ENCODE measurements at regions not wholly inside any gene's neighbourhood (a gene's known extent, or its start where the extent isn't known, plus 50 kb on each side); places are given as distances from the start of the nearest gene placed in this dataset.
A peak's percentile ranks its signal among the peaks of the same experiment; 100 is the strongest.

DNA sequence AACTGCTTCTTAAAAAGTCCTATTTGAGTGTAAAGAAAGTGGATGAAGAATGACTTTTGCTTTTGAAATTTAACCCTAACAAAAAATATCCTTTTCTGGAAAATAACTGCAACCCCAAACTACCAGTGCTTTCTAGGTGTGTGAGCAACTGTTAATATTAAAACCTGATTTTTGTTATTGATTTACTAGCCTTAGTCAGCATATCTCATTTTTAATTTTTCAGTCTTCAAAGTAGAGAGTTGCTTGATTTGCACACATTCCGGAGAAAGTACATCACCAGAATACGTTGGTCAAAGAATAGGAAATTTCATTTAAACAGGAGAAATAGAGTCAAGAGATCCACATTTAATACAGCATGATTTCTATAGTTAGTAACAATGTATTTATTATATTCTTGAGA lies 141.8 kb upstream of the ADAMTS5 start:
- DNase-seq (ENCODE audit: low read depth in 4 of 4, low spot score in 3 of 4), result no peak

DNA sequence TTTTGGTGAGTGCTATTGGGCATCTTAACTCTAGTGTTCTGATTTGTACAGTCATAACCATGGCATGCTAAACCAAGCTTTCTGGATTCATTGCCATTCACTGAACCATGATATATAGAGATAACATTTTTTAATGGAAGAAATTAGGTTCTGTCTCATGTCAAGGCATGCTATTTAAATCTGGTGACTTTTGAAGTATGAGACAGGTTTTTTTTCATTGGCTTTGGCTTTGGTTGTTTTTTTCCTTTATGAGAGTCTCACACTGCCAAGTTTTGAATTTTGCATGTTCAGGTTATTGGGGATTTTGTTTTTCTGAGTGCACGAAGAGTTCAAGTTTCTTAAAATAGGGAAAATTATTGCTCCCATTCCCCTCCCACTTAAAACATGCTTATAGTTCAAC lies 141.3 kb upstream of the ADAMTS5 start:
- no peak for DNase-seq (ENCODE audit: low read depth in 4 of 4, low spot score in 3 of 4)

DNA sequence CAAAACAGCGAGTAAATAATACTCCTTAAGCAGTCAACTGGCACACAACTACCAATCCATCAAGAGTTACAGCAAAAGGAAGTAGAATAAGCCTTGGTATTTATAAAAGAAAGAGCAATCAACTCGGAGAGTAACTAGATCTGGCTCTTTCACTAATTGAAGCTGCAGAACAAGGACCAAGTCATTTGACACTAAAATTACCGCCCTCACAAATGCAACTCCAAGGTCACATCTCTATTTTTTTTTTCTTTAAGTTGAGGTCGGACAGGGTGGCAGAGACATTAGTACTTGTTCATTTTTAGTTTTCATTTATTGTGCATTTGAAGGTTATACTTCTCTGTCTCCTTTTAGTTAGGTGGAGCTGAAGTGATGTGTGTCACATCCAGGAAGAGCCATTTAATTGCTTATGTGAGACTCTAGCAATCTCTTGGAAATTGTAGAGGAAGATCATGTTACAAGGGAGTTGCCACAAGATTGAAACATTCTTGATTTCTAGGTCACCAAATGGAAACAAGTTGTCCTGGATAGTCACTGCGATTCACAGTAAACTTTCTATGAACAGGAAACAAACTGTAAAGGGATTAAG lies 138.1 kb upstream of the ADAMTS5 start:
- peak in 3 of 4 donors; percentile 24 to 60 (median 28) for DNase-seq (ENCODE audit: low read depth in 4 of 4, low spot score in 3 of 4)

DNA sequence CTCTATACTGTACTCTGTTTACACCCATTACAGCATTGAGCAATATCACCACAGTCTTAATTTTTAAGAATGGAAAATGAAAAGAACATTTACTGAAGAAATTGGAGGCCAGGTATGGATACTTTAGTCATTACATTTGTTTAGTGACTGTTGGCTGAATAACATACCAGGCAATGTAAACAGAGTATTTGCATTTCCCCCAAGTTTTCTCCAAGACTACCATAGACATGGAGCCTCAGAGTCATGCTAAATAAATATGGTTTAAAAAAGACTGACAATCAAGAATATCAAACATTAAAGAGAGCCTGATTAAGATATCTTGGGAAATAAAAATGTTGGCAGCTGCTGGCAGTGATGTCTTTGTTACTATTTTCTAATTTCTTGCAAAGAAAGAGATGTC lies 136.9 kb upstream of the ADAMTS5 start:
- DNase-seq (ENCODE audit: low read depth in 4 of 4, low spot score in 3 of 4), result no peak

DNA sequence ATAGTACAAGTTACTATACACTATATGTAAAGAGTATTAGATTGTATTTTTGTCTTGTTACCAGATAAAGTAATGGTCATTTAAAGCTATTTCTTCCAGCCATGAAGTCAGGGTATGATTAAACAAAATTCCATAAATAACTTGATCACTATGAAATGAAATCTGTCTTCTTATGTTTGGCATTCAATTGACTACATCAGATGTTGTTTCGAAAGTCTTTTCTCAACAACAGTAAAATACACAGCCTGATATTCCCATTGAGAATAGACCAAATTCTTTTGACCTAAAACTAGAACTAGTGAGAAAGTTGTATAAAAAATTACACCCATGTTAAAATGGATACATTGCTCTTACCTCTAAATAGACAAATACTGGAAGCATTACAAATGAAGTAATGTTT lies 134.6 kb upstream of the ADAMTS5 start:
- DNase-seq (ENCODE audit: low read depth in 4 of 4, low spot score in 3 of 4), result no peak

DNA sequence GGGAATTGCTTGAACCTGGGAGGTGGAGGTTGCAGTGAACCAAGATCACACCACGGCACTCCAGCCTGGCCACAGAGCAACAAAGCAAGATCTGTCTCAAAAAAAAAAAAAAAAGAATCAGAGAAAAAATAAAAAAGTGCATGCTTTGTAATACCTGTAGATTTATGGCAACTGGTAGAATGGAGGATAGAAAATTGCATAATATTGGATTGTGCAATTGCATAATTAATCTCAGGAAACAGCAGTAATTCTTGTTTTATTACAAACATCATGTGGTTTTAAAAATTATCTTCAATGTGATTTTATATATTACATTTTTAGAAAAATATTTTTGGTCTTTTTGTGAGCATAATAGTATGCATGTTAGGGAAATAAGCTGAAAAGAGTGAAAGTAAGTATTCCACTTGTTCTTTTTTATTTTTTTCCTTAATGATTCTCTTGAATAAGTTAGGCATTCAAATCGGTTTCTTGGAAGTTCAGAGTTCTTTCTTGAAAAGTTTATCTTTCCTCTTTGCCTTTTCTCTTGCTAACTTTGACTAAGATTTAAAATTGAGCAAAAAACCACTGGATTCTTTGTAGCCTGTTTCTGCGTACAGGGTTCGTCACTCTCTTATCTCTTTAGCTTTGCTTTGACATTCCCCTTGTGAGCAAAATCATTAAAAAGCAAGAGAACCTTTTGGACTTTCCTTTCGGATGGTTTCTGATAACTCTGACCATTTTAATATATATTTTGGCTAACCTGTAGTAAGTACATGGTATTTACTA lies 127.5 kb upstream of the ADAMTS5 start:
- no peak for DNase-seq (ENCODE audit: low read depth in 4 of 4, low spot score in 3 of 4)

DNA sequence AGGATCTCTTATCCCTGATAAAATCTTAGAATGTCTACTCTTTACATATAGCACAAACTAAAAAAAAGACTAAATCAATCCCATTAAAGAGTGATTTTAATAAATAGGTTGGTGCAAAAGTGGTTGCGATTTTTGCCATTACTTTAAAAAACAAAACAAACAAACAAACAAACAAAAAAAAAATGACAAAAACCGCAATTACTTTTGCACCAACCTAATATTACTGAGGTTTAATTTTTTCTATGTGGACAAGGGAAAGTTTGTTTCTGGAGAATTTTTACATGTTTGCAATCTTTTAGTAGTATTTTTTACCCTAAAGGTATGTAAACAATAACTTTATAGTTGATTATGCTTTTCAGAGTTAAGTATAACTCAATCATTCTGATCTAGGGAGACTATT lies 119.7 kb upstream of the ADAMTS5 start:
- DNase-seq (ENCODE audit: low read depth in 4 of 4, low spot score in 3 of 4), result no peak

DNA sequence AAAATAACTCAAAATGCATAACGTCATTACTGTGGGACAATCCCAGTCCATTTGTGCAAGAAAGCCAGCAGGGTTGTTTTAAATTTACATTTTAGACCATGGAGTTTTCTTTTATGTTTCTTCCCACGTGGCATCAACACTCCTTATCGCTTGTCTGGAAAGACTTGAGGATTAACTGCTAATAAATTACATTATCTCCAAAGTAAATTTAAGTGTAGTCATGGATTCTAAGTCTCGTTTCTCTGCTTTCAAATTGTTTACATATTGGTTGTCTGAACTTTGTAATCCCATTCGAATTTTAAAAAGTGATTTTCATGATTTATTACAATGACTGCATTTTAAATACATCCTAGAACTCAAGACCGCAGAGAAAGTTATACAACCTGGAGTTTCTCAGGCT lies 119.3 kb upstream of the ADAMTS5 start:
- DNase-seq (ENCODE audit: low read depth in 4 of 4, low spot score in 3 of 4), result no peak

DNA sequence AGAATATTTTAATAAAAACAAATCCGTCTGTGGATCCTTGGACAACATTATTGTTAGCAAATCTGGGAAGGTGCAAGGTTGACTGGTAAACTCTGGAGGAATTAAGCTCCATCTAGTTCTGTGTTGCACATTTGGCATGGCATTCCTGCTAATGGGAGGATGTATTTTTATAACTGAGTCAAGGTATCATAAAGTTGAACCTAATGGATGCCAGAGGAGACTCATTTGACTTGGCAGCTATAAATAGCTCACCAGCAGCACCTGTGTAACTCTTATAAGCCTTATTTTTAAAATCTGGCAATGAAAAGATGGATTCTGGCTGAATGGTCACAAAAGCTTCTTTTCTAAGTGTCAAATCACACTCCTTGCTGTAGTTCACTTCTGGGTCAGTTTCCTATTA lies 118.5 kb upstream of the ADAMTS5 start:
- no peak for DNase-seq (ENCODE audit: low read depth in 4 of 4, low spot score in 3 of 4)

DNA sequence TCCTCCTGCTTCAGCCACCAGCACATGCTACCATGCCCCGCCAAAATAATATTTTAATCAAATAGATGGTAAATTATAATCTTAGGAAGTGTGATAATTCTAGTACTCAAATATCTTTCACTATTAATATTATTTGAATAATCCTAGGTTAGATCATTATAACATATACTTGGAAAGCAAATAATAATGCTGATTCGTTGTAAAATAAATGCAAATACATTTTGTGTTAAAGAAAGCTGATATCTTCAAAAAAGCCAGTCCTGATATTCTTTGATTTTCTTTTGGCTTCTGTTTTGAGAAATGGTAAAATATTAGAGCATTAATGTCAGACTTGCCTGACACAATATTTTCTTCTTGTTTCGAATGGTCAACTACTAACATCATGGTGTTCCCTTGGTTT lies 116.3 kb upstream of the ADAMTS5 start:
- no peak for DNase-seq (ENCODE audit: low read depth in 4 of 4, low spot score in 3 of 4)

DNA sequence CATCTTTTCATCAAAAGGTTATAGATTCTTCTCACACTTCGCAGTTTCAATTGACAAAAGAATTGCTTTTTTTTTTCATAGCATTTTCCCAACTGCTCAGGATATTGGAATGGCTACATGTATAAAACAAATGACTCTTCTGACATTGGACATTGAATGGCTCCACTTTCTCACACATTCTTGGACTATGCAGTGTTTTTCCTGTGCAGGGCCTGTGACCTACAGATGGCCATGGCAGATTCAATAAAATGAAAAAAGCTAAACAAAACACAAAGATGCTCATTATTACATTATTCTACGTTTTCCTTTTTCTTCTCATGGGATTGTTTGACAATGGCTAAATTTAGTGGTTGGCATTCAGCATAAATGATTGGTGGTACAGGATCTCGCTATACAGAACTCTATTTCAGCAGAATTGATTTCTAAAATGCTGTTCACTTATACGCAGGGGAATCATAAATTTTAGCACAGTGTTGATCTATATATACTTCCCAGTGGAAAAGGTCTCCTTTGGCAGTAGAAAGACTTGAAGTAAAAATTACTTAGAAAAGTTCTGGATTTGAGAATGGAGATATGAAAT lies 115.6 kb upstream of the ADAMTS5 start:
- DNase-seq (ENCODE audit: low read depth in 4 of 4, low spot score in 3 of 4), result no peak

DNA sequence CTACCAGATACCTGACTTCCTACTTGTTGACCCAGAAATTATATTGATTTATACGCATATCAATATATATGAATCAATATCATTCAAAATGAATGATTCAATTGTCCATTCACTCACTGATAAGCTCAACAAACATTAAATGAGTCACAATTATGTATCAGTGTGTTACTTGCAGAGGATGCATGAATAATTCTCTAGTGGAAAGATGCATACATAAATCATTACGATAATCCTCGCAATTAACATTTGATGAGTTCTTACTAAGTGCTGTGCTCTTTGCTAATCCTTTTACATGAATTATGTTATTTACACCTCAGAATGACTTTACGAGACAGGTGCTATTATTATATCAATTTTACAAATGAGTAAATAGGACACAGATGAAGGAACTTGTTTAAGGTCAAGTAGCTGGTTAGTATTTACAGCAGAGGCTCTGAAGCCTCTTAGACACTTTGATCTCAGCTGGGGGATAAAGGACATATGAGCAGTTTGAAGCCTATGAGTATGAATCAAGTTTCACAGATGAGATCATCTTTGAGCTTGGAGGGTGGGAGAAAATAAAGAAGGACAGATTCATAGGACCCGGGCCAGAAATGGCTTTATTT lies 112.8 kb upstream of the ADAMTS5 start:
- no peak for DNase-seq (ENCODE audit: low read depth in 4 of 4, low spot score in 3 of 4)

DNA sequence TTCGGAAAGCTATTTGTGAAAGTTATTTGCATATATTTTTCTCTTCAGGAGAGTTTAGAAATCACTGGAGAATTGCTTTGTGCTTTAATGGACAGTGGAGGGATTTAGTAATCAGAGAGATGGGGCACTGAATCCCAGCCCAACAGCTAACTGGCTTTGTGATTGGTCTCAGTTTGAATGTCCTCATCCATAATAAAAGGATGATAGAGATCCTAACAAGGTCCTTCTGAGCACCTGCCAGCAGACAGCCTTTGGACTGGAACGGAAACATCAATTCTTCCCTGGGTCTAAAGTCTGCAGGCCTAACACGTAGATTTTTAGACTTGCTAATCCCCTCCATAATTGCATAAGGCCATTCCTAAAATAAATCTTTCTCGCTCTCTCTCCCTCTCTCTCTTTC lies 112.0 kb upstream of the ADAMTS5 start:
- DNase-seq (ENCODE audit: low read depth in 4 of 4, low spot score in 3 of 4), result no peak

DNA sequence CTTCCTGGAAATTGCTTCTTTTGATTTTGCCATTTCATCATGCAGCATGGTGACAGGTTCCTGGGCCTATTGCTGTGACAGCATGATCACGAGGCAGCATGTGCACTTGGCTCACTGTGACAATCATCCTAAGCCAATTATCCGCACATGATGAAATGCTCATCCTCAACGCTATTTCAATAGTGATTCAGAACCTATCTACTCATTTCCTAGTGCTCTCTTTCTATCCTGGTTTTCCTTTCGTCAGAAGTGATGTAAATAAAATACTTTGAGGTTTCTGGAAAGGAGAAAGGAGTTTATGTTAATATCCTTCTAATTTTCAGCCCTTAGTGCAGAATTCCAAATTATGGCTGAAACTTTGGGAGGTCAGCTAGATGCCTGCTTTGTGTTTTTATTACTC lies 110.6 kb upstream of the ADAMTS5 start:
- DNase-seq (ENCODE audit: low read depth in 4 of 4, low spot score in 3 of 4), result no peak

DNA sequence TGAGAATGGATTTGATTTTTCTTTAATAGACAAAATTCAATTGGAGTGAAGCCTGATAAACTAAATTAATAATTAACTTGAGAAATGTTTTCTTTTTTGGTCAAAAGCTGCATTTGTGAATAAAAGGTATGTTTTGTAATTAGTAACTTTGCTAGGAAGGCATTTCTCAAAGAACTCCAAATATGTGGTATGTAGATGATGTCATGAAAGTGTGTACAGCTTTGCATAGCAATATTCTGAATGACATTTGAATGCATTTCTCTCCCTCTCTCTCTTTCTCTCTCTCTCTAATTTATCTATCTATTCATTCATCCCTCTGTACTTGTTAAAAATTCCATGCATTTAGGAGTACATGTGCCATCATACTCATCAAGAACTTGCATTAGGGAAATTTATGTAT lies 109.1 kb upstream of the ADAMTS5 start:
- DNase-seq (ENCODE audit: low read depth in 4 of 4, low spot score in 3 of 4), result no peak

DNA sequence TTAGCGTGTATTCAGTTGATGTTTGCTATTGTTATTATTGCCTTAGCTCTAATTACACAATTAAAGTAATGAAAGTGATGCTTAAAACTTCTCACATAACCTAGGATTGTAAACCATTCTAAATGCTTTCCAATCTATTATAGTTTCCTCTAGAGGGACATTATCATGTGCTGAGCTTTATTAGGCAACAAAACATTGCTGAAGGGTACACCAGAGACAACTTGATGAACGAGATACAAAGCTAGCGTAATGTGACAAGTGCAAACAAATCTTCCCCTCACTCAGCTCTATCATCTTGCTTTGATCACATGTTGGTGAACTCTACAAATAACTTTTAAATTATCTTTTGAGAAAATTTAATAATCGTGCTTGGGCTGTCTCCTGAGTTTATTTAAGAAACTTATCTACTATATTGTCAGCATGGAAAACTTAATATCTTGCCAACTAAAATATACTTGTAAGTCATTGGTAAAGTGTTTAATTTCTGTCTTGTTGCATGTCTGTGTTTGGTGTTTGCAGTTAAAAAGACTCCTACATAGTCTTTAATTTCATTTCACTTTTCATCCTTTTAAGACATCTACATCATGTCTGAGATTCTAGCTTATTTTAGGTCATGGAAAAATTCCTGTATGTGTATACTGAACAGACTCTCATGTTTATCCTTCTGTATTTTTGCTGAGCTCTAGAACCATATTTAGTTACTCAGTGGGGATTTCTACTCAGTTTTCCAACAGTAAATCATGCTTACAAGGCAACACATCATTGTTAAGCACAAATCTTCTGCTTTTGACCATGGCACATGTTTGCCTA lies 104.2 kb upstream of the ADAMTS5 start:
- DNase-seq (ENCODE audit: low read depth in 4 of 4, low spot score in 3 of 4), result no peak

DNA sequence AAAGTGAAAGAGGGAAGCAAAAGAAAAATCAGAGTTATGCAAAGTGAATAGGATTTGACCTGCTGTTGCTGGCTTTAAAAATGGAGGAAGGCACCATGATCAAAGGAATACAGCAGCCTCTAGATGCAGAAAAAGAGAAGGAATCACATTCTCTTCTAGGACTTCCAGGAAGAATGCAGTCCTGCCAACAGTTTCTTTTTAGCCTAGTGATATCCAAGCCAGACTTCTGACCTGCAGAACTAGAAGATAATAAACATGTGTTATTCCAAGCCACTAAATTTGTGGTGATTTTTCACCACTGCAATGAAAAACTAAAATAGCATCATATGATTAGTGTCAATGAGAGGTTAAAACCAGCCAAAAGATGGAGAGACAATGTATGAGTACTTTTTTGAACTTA lies 101.9 kb upstream of the ADAMTS5 start:
- no peak for DNase-seq (ENCODE audit: low read depth in 4 of 4, low spot score in 3 of 4)

DNA sequence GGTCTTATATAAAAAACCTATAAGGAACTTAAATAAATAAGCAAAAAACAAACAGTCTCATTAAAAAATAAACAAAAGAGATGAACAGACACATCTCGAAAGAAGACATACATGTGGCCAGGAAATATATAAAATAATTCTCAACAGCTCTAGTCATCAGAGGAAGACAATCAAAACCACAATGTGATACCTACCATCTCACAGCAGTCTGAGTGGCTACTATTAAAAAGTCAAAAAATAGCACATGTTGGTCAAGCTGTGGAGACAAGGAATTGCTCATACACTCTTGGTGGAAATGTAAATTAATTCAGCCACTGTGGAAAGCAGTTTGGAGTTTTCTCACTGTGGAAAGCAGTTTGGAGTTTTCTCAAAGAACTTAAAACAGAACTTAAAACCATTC lies 100.3 kb upstream of the ADAMTS5 start:
- DNase-seq (ENCODE audit: low read depth in 4 of 4, low spot score in 3 of 4), result no peak

DNA sequence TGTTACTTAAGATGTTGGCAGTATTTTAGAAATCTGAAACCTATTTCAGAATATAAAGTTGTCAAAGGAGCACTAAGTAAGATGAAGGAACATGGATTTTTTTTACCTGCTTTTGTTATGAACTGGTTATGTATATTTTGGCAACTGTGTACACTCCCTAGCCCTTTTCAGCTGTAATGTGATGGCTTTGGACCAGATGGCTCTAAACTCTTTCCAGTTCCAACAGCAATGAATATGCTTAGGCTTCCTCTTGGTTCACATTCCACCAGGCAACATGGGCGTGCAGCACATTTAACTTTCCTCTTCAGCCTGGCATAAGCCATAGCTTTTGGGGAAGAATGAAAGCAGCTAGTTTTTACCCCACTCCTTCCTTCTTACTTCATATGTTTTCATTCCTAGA lies 95.6 kb upstream of the ADAMTS5 start:
- no peak for DNase-seq (ENCODE audit: low read depth in 4 of 4, low spot score in 3 of 4)

DNA sequence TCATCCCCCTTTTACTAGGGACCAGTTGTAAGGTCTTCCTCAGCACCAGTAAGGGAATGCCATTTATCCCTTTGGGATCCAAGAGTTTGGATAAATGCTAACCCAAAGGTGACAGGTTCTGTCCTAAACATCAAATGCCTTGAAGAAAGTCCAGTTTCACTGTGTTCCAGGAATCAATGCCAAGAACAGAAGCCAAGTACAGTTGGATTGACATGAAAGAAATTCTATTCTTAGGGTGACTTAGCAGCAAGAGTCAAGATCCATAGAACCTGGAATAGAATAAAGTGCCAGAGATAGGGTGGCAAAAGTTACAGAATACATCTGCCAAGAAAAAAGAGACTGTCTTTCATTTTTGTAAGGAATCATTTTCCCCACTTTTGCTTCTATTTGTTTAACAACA lies 94.9 kb upstream of the ADAMTS5 start:
- no peak for DNase-seq (ENCODE audit: low read depth in 4 of 4, low spot score in 3 of 4)

DNA sequence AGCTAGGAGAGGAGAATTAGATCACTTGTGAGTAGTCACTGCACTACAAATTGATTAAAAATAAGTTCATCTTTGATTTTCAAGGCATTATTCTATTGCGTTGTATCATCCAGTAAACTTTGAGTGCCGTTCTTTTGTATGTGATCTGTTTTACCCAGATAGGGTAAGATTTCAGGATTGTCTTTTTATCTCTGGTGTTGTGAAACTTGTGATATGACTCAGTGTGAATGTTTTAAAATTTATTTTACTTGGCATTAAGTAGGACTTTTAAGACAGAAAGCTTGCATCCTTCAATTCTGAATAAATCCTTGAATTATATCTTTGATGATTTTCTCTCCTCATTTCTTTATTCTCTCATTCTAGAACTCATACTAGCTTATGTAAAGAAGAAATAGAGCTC lies 93.3 kb upstream of the ADAMTS5 start:
- no peak for DNase-seq (ENCODE audit: low read depth in 4 of 4, low spot score in 3 of 4)
